Upper lobe of right lung (tissue), 1 donor: ENCODE measurements at regions not wholly inside any gene's neighbourhood (a gene's known extent, or its start where the extent isn't known, plus 50 kb on each side); places are given as distances from the start of the nearest gene placed in this dataset.
"Not testable (repeated sequence)": the region's sequence is repeated elsewhere in the genome, so short reads cannot be mapped to it uniquely, and the experiment has no call there.

ENCODE experiments used
- ATAC-seq: fragments of 200-7000 bp; cut with Tn5 transposase; one replicate; pipeline ENCODE4 v1.9.1; 2020; ENCODE audit warnings: mild to moderate bottlenecking, moderate library complexity
- DNase-seq: peaks from one replicate; pipeline ENCODE4 v3.0.0-alpha.2; 2020
- H3K27ac ChIP-seq: fragments of 200-600 bp; one replicate; pipeline ENCODE4 v1.8.0; 2022
- H3K27me3 ChIP-seq: fragments of 200-600 bp; one replicate; pipeline ENCODE4 v1.8.0; 2022; ENCODE audit warnings: mild to moderate bottlenecking
- H3K36me3 ChIP-seq: fragments of 200-600 bp; one replicate; pipeline ENCODE4 v1.8.0; 2022
- H3K4me1 ChIP-seq: fragments of 200-600 bp; one replicate; pipeline ENCODE4 v1.8.0; 2022
- H3K4me3 ChIP-seq: fragments of 200-600 bp; one replicate; pipeline ENCODE4 v1.8.0; 2022; ENCODE audit warnings: mild to moderate bottlenecking
- H3K9me3 ChIP-seq: fragments of 200-600 bp; one replicate; pipeline ENCODE4 v1.8.0; 2022
- CTCF ChIP-seq: fragments of 200-600 bp; IDR thresholded peaks from one replicate; pipeline ENCODE4 v1.8.0; 2022; ENCODE audit warnings: antibody characterized with exemption
- intact Hi-C: fragments of 100-400 bp; cut with DNase I; formaldehyde crosslinking; loops from one replicate; pipeline ENCODE4 v1.11.0; 2022
- donor health status: DM: no; HTN: yes; CAD: no; lungs with severe emphysema.

GRCh38 chr21:23131177-23131576 is 2133.0 kb downstream of the NCAM2 start:
- no peak for TF ChIP-seq CTCF
- DNase-seq: no peak
- H3K27me3 ChIP-seq: no peaks in the 10 kb centered on the region
- H3K4me3 ChIP-seq: no peak overlapping the region
- no peaks in the 10 kb centered on the region for H3K4me1 ChIP-seq
- ATAC-seq: no peak
- no peak overlapping the region for H3K27ac ChIP-seq
- intact Hi-C loops: no loop called here
- H3K9me3 ChIP-seq: no peaks in the 10 kb centered on the region
- no peaks in the 10 kb centered on the region for H3K36me3 ChIP-seq

DNA sequence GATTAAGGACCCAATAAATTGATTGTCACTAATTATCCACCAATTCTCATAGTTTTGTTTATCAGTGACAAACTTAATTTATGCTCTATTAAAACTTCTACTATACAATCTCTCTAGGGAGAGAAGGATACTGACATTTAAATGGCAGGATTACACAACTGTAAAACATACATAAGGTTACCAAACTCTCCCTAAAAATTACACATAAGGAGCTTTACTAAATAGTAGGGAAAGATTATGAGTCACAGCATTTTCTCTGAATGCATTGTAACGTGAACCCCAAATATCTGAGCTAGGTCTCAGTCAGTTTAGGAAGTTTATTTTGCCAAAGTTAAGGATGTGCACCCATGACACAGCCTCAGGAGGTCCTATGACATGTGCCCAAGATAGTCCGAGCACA is 2140.6 kb downstream of the NCAM2 start:
- H3K36me3 ChIP-seq: no peaks in the 10 kb centered on the region
- no peaks in the 10 kb centered on the region for H3K27me3 ChIP-seq
- no peak overlapping the region for H3K4me3 ChIP-seq
- H3K9me3 ChIP-seq: no peaks in the 10 kb centered on the region
- DNase-seq (no peak), ATAC-seq (no peak)
- no peaks in the 10 kb centered on the region for H3K4me1 ChIP-seq
- no peak overlapping the region for H3K27ac ChIP-seq
- no peak for TF ChIP-seq CTCF
- intact Hi-C loops: no loop called here

DNA sequence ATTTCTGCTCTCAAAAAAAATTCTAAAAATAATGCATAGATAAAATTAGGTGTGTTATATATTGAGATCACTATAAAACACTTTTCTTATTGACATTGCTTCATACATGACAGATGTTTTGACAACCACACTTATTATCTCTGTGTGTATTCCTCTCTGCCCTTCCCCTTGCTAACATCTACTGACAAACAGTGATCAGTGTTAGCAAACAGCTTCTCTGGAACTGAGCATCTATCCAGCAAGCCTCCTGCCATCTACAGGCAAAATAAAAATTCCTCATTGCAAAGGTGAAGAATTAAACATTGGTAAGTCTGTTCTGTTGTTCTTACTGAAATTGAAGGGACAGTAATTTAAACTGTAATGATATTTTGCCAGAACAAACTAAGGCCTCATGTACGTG is 2153.9 kb downstream of the NCAM2 start:
- Histone ChIP-seq H3K36me3 (no peaks in the 10 kb centered on the region), H3K9me3 (no peaks in the 10 kb centered on the region), H3K4me1 (no peaks in the 10 kb centered on the region), H3K27me3 (no peaks in the 10 kb centered on the region), H3K4me3 (no peak overlapping the region), H3K27ac (no peak overlapping the region)
- no peak for TF ChIP-seq CTCF
- ATAC-seq (no peak), DNase-seq (no peak)
- intact Hi-C loops: no loop called here

GRCh38 chr21:23153842-23154241 is 2155.6 kb downstream of the NCAM2 start:
- H3K4me1 ChIP-seq, intact Hi-C loops, H3K27ac ChIP-seq, H3K36me3 ChIP-seq, H3K27me3 ChIP-seq, ATAC-seq, DNase-seq, H3K4me3 ChIP-seq, H3K9me3 ChIP-seq: not testable (repeated sequence)

DNA sequence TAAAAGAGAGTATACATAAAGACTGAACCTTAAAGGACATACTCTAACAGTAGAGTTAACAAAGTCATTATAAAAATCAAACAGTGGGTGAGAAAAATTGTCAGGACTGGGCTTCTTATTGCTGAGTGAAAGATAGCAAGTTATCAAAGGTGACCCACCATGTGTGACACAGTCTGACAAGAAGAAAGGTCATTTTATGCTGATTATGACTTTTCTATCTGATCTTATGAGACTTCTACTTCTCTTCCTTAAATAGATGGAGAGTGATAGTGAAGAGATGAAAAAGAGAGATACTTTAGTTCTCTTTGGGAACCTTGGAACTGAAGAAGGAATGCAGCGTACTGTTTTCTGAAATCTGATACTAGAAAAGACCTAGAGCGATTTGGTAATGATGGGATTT is 2157.1 kb downstream of the NCAM2 start:
- Histone ChIP-seq H3K27ac (no peak overlapping the region), H3K36me3 (no peaks in the 10 kb centered on the region), H3K9me3 (no peaks in the 10 kb centered on the region), H3K27me3 (no peaks in the 10 kb centered on the region), H3K4me1 (no peaks in the 10 kb centered on the region), H3K4me3 (no peak overlapping the region)
- no peak for TF ChIP-seq CTCF
- DNase-seq: no peak
- no peak for ATAC-seq
- intact Hi-C loops: no loop called here

GRCh38 chr21:23160914-23161313 is 2162.7 kb downstream of the NCAM2 start:
- intact Hi-C loops: no loop called here
- DNase-seq (no peak), ATAC-seq (no peak)
- no peaks in the 10 kb centered on the region for H3K36me3 ChIP-seq
- no peaks in the 10 kb centered on the region for H3K9me3 ChIP-seq
- no peaks in the 10 kb centered on the region for H3K27me3 ChIP-seq
- no peak for TF ChIP-seq CTCF
- no peak overlapping the region for H3K4me3 ChIP-seq
- no peak overlapping the region for H3K27ac ChIP-seq
- no peaks in the 10 kb centered on the region for H3K4me1 ChIP-seq
